ENCODE measurements at regions not wholly inside any gene's neighbourhood (a gene's known extent, or its start where the extent isn't known, plus 50 kb on each side); places are given as distances from the start of the nearest gene placed in this dataset.

DNA sequence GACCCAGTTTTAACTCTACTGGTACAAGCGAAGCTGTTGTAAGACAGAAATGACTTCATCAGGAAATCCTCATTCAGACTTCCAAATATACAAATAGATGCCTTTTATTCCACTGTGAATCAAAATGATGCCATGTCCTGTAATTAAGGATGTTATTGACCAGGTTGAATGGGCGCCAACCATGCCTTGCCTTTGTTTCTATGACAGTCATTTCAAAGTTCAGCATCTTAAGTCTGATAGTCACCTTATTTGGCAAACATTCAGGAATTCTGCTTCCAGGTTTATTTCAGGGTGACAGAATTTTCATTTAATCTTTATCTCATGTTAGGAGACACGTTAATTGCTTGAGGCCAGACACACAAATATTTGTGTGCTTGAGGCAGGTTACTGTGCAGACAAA, 592.8 kb upstream of the JAG1 start:
- intact Hi-C loops (cut with DNase I) = no loop called here

GRCh38 chr20:11267131-11267761, 593.4 kb upstream of the JAG1 start:
- DNase-seq = peak; percentile 56
- intact Hi-C loops (cut with DNase I) = no loop called here
- ATAC-seq = peak; percentile 88 to 99

More for the DNA sequence above, 592.8 kb upstream of the JAG1 start:
- DNase-seq = no peak
- ATAC-seq = no peak

DNA sequence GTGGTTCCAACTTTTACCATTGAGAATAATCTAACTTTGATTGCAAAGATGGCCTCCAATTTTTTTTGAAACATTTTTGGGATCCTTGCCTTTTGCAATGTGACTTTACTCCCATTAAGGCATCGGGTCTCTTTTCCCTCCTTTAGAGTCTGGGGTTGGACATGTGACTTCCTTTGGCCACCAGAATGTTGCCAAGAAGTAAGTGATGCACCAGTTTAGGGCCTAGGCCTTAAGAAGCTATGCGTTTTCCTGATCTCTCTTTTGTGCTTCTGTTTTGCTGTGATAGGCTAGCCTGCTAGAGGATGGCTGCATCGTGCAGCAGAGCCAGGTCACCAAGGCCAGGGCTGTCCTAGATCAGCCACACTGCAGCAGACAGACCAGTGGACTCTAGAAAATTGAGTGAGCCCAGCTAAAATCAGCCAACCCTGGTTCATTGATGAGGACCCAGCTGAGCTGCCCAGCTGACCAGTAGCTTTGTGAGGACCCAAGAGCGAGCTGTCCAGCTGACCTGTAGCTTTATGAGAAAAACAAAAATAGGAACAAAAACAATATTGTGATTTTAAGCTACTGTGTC, 594.0 kb upstream of the JAG1 start:
- intact Hi-C loops (cut with DNase I) = no loop called here
- no peak for DNase-seq
- ATAC-seq = peak; percentile 15 to 19

- DNase-seq (no peak), ATAC-seq (no peak)
- intact Hi-C loops (cut with DNase I) = loop anchor here (5.0 to 10.0 kb wide), 3 partner anchors 598 to 796 kb away; partner anchors contain the start of gene JAG1 (in 1 of the 2)
These were observed 596.8 kb upstream of the JAG1 start for GRCh38 chr20:11270566-11270965.

DNA sequence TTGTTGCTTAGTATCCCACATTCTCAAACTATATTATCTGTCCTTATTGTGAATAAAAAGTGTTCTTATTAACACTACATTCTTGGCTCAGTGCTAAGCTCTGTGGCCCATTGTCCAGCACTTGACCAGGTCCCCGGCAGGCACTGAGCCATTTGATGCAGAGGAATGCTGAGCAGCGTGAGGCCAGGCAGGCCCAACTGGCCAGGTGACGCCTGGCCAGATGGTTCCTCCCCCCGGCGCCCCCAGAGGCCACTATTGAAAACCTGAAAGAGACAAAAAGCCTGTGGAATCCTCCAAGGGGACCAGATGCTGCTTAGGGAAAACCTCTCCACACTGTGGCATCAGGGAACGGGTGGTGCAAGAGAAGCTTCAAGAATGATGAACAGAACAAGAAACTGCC, 597.5 kb upstream of the JAG1 start:
- ATAC-seq (no peak), DNase-seq (no peak)
- intact Hi-C loops (cut with DNase I) = loop anchor here (5.0 to 10.0 kb wide), 3 partner anchors 599 to 797 kb away; partner anchors contain the start of gene JAG1 (in 1 of the 2)

DNA sequence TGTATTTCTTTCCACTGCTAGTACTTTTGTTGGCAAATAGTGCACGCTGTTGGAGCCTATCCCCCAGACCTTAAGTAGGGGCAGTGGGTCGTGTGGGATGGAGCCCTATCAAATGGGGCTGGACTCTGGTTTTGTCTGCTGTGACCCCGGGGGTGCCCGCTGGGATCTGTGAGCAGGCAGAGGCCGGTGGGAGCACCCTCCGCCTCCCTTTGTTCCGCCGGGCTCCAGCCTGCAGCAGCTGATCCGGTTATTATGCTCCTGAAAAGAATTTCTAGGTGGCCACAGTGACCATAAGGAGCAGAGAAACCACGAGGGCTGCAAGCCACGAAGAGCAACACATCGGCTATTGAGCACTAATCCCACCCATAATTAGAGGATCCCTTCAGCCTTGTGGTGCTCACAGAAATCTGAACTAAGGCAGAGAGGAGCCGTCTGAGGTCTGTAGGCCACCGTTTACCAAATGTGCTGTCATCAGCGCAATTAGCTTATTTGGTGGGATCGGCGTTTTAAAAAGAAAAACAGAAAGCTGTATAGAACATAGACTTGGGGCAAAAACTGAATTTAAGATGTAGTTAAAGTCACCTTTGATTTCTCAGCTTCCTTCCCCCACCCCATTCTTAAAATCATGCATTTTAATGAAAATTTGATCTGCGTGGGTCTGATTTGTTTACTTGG, 598.3 kb upstream of the JAG1 start:
- intact Hi-C loops (cut with DNase I) = loop anchor here (5.0 to 10.0 kb wide), 3 partner anchors 600 to 797 kb away; partner anchors contain the start of gene JAG1 (in 1 of the 2)
- ATAC-seq (no peak), DNase-seq (no peak)

DNA sequence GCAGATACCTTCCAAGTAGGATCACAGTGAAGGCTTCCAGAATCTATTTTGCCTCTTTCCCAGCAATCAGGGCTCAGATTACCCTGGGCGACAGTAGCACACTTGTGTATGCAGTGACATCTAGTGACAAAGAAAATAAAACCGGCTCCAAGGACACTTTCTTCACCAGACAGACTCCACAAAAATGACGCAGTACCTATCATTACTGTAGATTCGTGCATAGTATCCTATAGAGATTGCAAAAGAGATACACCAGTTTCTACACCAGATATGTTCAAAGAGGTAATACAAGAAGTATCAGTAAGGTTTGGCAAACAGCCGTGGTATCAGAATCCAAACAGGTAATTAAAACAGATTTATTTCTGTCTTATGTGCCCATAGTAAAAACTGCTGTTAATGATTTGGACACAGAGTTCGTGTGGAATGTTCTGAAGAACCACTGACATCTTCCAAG, 600.4 kb upstream of the JAG1 start:
- DNase-seq (peak; percentile 25), ATAC-seq (peak; percentile 89 to 90)
- intact Hi-C loops (cut with DNase I) = loop anchor here (1.0 to 10.0 kb wide), 4 partner anchors 602 to 799 kb away; partner anchors contain the start of gene JAG1 (in 1 of the 2)

DNA sequence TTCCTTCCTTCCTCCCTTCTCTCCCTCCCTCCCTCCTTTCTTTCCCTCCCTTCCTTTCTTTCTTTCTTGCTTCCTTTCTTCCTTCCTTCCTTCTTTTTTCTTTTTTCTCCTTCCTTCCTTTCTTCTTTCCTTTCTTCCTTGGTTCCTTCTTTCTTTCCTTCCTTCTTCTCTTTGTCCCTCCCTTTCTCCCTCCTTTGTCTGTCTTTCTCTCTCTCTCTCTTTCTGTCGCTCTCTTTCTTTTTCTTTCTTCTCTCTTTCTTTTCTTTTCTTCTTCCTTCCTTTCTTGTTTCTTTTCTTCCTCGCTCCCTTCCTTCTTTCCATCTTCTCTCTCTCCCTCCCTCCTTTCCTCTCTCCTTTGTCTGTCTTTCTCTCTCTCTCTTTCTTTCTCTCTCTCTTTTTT, 601.9 kb upstream of the JAG1 start:
- ATAC-seq (no peak), DNase-seq (no peak)
- intact Hi-C loops (cut with DNase I) = loop anchor here in 1 of 2 donors (5.0 to 10.0 kb wide), 2 partner anchors 267 to 801 kb away; no protein-coding TSS in a partner anchor

GRCh38 chr20:11277170-11277569, 603.4 kb upstream of the JAG1 start:
- ATAC-seq (no peak), DNase-seq (no peak)
- intact Hi-C loops (cut with DNase I) = loop anchor here in 1 of 2 donors (5.0 to 10.0 kb wide), 2 partner anchors 265 to 802 kb away; no protein-coding TSS in a partner anchor

GRCh38 chr20:11277858-11278257, 604.1 kb upstream of the JAG1 start:
- ATAC-seq = no peak
- intact Hi-C loops (cut with DNase I) = loop anchor here in 1 of 2 donors (5.0 to 10.0 kb wide), 2 partner anchors 264 to 803 kb away; no protein-coding TSS in a partner anchor
- no peak for DNase-seq

DNA sequence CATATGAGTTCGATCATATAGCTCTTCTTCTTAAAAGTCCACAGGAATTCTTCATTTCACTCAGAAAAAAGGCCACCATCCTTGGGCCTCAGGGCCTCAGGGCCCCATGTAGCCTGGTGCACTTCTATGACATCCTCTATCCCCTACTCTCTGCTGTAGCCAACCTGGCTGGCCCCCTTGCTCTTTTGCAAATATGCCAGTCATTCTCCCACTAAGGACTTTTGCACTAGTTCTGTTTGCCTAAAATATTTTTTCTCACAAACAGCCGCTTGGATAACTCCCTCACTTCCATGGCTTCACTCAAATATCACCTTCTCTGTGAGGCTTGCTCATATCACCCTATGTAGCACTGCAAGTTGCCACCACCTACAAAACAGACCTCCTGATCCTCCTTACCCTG, 604.7 kb upstream of the JAG1 start:
- DNase-seq (no peak), ATAC-seq (no peak)
- intact Hi-C loops (cut with DNase I) = loop anchor here in 1 of 2 donors (5.0 to 10.0 kb wide), 2 partner anchors 264 to 804 kb away; no protein-coding TSS in a partner anchor

GRCh38 chr20:11281240-11281639, 607.4 kb upstream of the JAG1 start:
- DNase-seq = no peak
- intact Hi-C loops (cut with DNase I) = no loop called here
- ATAC-seq = no peak

DNA sequence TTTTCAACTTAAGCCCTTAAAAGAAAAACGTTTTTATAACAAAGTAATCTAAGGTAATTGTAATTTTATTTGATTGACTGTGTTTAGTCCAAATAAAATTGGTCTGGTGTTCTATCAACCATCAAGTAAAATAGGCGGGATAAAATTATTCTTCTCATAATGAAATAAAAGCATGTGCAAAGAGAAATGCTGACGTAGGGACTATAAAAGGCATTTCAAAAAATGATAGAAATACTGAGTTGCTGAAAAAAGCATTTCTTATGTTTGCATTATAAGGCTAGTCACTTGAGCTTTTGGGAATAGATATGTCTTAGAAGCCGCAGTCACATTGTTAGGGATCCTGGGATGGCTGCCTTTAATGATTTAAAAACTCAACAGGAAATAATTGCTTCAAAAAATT, 608.0 kb upstream of the JAG1 start:
- ATAC-seq (no peak), DNase-seq (no peak)
- intact Hi-C loops (cut with DNase I) = no loop called here

DNA sequence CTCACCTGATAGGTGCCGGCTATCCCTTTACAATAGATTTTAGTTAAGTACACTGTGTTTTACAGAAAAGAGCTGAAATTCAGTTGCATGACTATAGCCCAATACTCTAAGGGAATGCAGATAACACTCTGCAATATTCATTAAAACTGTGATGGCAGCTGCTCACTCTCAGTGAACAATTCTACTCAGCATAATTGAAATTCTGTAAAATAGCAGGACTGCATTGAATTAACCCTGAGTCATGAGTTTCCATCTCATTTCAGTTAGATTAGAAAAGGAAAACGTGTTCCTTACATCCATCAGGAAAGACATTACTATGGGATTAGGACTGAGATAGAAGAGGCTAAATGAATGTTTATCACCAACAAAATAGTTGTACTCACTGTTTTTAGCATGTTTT, 613.3 kb upstream of the JAG1 start:
- ATAC-seq (no peak), DNase-seq (no peak)
- intact Hi-C loops (cut with DNase I) = no loop called here

DNA sequence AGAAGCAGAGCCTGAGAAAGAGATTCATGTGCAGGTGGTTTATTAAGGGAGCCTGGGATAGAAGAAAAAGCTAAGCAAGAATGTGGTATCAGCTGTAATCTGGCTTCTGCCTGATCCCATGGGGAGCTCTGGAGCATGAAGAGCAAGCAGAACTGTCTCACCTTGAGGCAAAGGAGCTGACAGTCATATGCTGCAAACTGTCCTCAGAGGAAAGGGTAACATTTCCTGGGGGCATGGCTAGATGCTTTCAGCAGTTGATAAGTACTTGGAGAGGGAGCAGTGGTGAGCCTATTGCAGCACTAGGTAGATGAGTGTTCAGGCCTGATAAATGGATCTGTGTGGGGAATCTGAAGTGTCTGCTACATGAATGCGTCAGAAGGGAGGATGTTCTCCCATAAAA, 621.5 kb upstream of the BTBD3 start:
- DNase-seq (no peak), ATAC-seq (no peak)
- intact Hi-C loops (cut with DNase I) = no loop called here

- no peak for ATAC-seq
- intact Hi-C loops (cut with DNase I) = no loop called here
- no peak for DNase-seq
These were observed 620.7 kb upstream of the BTBD3 start for GRCh38 chr20:11296951-11297350.

DNA sequence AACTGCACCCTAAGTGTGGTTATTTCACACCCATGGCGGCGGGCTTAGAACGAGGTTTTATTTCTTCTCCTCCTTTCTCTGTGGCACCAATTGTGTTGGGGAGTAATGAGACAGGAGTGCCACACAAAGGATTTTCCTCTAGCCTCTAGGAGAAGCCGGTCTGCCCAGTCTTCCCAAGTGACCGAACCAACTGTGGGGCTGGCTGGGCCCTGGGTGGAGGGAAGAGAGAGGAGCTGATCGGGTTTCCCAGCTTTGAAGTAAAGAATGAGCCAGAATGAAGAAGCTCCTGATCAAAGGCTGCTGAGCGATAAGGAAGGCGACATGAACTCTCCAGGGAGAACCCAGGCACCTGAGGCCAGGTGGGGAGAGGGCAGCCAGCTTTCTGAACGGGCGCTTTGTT, 616.0 kb upstream of the BTBD3 start:
- intact Hi-C loops (cut with DNase I) = no loop called here
- ATAC-seq = no peak
- DNase-seq = no peak

DNA sequence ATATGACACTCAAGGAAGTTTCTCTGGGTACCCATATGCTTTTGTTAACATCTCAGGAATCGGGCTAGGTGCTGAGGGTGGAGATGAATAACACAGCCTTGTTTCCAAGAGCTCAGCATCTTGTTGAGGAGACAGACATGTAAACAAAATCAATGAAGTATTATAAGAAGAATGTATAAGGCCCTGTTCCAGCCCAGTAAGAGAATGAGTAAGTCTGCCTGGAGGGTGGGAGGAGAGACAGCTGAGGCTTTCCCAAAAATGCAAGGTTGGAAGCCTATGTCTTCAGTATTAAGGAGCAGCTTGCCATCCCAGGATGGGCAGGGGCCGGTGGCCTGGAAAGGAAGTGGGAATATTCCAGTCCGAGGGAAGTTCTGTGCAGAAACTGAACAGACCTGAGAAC, 615.3 kb upstream of the BTBD3 start:
- DNase-seq (no peak), ATAC-seq (no peak)
- intact Hi-C loops (cut with DNase I) = no loop called here

GRCh38 chr20:11304795-11305194, 612.9 kb upstream of the BTBD3 start:
- ATAC-seq (no peak), DNase-seq (no peak)
- intact Hi-C loops (cut with DNase I) = no loop called here

- ATAC-seq (no peak), DNase-seq (no peak)
- intact Hi-C loops (cut with DNase I) = no loop called here
These were observed 612.3 kb upstream of the BTBD3 start for GRCh38 chr20:11305406-11305805.

All from left cardiac atrium (tissue), 4 donors.